IMR-90 (cell line): ENCODE measurements at regions not wholly inside any gene's neighbourhood (a gene's known extent, or its start where the extent isn't known, plus 50 kb on each side); places are given as distances from the start of the nearest gene placed in this dataset.

Source experiments
- CEBPB ChIP-seq: IDR thresholded peaks from 2 replicates; pipeline ENCODE4 v1.6.1; 2012; ENCODE audit warnings: low read depth, low read length, improper control_type of control experiment
- CHD1 ChIP-seq: IDR thresholded peaks from 2 replicates; pipeline ENCODE4 v1.6.1; 2012; ENCODE audit warnings: low read depth, low read length, improper control_type of control experiment
- CTCF ChIP-seq: conservative IDR thresholded peaks from 2 replicates; pipeline ENCODE4 v1.5.1; 2012; ENCODE audit warnings: mild to moderate bottlenecking, low read depth, low read length, improper control_type of control experiment
- POLR2A ChIP-seq: IDR thresholded peaks from 2 replicates; pipeline ENCODE4 v1.6.1; 2012; ENCODE audit warnings: mild to moderate bottlenecking, low read depth, low read length
- SMC3 ChIP-seq: fragments of 150-350 bp; IDR thresholded peaks from 2 replicates; pipeline ENCODE4 v1.6.1; 2016; ENCODE audit warnings: low read depth, mild to moderate bottlenecking, antibody characterized with exemption, low read length, moderate library complexity
- USF2 ChIP-seq: fragments of 150-350 bp; IDR thresholded peaks from 2 replicates; pipeline ENCODE4 v1.6.1; 2017; ENCODE audit warnings: mild to moderate bottlenecking, antibody characterized with exemption, low read length, low read depth
- TF ChIP-seq, protein P1 (sequence below): fragments of 150-350 bp; IDR thresholded peaks from 2 replicates; pipeline ENCODE4 v1.6.1; 2016; ENCODE audit warnings: low read depth, mild to moderate bottlenecking, low read length, moderate library complexity, borderline replicate concordance

DNA sequence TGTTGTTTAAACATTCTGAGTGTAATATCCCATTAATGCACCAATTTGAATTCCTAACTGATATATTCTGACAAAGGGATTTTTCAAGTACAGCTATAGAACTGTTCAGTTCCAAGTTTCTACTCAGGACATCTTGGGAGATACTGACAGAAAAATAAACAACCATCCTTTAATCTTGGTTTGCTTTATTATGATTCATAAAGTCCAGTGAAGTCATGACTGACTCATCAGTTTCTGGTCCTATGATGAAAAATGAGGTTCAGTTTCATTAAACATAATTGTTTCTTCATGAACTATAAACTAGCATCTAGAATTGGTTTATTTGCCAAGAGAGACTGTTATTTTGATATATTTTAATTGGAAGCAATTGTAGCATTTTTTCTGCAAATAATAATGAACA is 896.2 kb downstream of the CCDC85A start:
- TF ChIP-seq CTCF (no peak), CEBPB (no peak), USF2 (no peak), POLR2A (no peak), CHD1 (no peak), SMC3 (no peak)
- TF ChIP-seq, protein P1, sequence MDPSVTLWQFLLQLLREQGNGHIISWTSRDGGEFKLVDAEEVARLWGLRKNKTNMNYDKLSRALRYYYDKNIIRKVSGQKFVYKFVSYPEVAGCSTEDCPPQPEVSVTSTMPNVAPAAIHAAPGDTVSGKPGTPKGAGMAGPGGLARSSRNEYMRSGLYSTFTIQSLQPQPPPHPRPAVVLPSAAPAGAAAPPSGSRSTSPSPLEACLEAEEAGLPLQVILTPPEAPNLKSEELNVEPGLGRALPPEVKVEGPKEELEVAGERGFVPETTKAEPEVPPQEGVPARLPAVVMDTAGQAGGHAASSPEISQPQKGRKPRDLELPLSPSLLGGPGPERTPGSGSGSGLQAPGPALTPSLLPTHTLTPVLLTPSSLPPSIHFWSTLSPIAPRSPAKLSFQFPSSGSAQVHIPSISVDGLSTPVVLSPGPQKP = no peak
